Panc1 (cell line): ENCODE measurements at regions not wholly inside any gene's neighbourhood (a gene's known extent, or its start where the extent isn't known, plus 50 kb on each side); places are given as distances from the start of the nearest gene placed in this dataset.

ENCODE experiments used
- ATAC-seq: fragments of 200-7000 bp; cut with Tn5 transposase; 2 replicates; pipeline ENCODE4 v1.9.1; 2020; ENCODE audit warnings: mild to moderate bottlenecking, moderate library complexity
- BruUV-seq: library from RNA; stranded (reverse); fragments of 400-500 nt; replicated peaks from 2 replicates; lab custom pipeline; 2021; lab: Mats Ljungman, UMichigan
- CTCF ChIA-PET: fragments of 300-600 bp; sonication (Branson Sonifier 250); formaldehyde crosslinking; loops from one replicate; lab custom pipeline; 2022; ENCODE audit warnings: antibody characterized with exemption; lab: Charles Lee
- POLR2A ChIA-PET: fragments of 300-600 bp; sonication (Branson Sonifier 250); formaldehyde crosslinking; loops from one replicate; lab custom pipeline; 2022; ENCODE audit warnings: antibody characterized with exemption; lab: Charles Lee
- DNase-seq: peaks from one replicate; pipeline ENCODE4 v3.0.0-alpha.2; 2010; ENCODE audit warnings: low read depth, low spot score
- H3K27ac ChIP-seq: 2 replicates; pipeline ENCODE4 v1.5.1; 2011; ENCODE audit warnings: mild to moderate bottlenecking, low read length, inconsistent platforms
- H3K27me3 ChIP-seq: fragments of 200-500 bp; sonication (Bioruptor generic); 2 replicates; pipeline ENCODE4 v1.6.0; 2014; ENCODE audit warnings: low read length, inconsistent platforms; ENCODE audit not compliant: control insufficient read depth, insufficient read depth
- H3K36me3 ChIP-seq: fragments of 200-500 bp; sonication (Bioruptor generic); 2 replicates; pipeline ENCODE4 v1.5.1; 2014; ENCODE audit warnings: inconsistent platforms, mild to moderate bottlenecking, low read length, moderate library complexity; ENCODE audit not compliant: control insufficient read depth, insufficient read depth
- H3K4me1 ChIP-seq: 2 replicates; pipeline ENCODE4 v1.5.1; 2011; ENCODE audit warnings: inconsistent platforms, mild to moderate bottlenecking, low read length, moderate library complexity; ENCODE audit not compliant: control insufficient read depth, insufficient read depth
- H3K4me3 ChIP-seq, 2 experiments: 2 replicates each; pipeline ENCODE4 v1.5.1; 2011 to 2012; ENCODE audit warnings: low read depth in 2 of 2, low read length in 2 of 2, mild to moderate bottlenecking in 2 of 2, inconsistent platforms in 1 of 2, moderate library complexity in 1 of 2
- H3K9me3 ChIP-seq: fragments of 200-500 bp; sonication (Bioruptor generic); 2 replicates; pipeline ENCODE4 v1.5.1; 2014; ENCODE audit warnings: low read depth, mild to moderate bottlenecking, inconsistent platforms, low read length, moderate library complexity; ENCODE audit not compliant: control insufficient read depth, insufficient read depth
- CTCF ChIP-seq: fragments of 450-650 bp; IDR thresholded peaks from 2 replicates; pipeline ENCODE4 v1.5.1; 2017; ENCODE audit warnings: mild to moderate bottlenecking
- POLR2AphosphoS5 ChIP-seq: IDR thresholded peaks from 2 replicates; pipeline ENCODE4 v1.6.1; 2012; ENCODE audit warnings: mild to moderate bottlenecking, low read depth, low read length, moderate library complexity
- REST ChIP-seq, 2 experiments: IDR thresholded peaks; 2 replicates each; pipeline ENCODE4 v1.6.1; 2011 to 2012; ENCODE audit warnings: low read depth in 2 of 2, control low read depth in 1 of 2, low read length in 1 of 2, mild to moderate bottlenecking in 1 of 2, moderate library complexity in 1 of 2; ENCODE audit not compliant: insufficient read depth in 1 of 2
- SIN3A ChIP-seq: IDR thresholded peaks from 2 replicates; pipeline ENCODE4 v1.6.1; 2012; ENCODE audit warnings: low read depth, mild to moderate bottlenecking, low read length, moderate library complexity, borderline replicate concordance; ENCODE audit not compliant: insufficient read depth
- TCF7L2 ChIP-seq: IDR thresholded peaks from 2 replicates; pipeline ENCODE4 v1.6.1; 2011; ENCODE audit warnings: mild to moderate bottlenecking, low read depth, low read length, inconsistent platforms
- in situ Hi-C: cut with HindIII; loops from 2 replicates; pipeline ENCODE4 v1.10.0; 2016; ENCODE audit warnings: low sequenced_read_pairs, low pct_unique_long_range_greater_than_20kb
- intact Hi-C: fragments of 100-400 bp; cut with micrococcal nuclease; formaldehyde crosslinking; loops from one replicate; pipeline ENCODE4 v1.10.0; 2022; ENCODE audit not compliant: unreplicated experiment

GRCh38 chr11:128215238-128215882 is 372.0 kb downstream of the ETS1 start:
- Histone ChIP-seq H3K27me3 (no peaks in the 10 kb centered on the region), H3K4me3 (no peak overlapping the region), H3K9me3 (peaks cover 23% of the 10 kb centered on the region; the same call in 1 of the 2 replicates), H3K36me3 (no peaks in the 10 kb centered on the region), H3K4me1 (no peaks in the 10 kb centered on the region; the same call in 1 of the 2 replicates), H3K27ac (no peak overlapping the region)
- ChIA-PET CTCF (no interaction called here), POLR2A (no interaction called here)
- intact Hi-C loops = no loop called here
- in situ Hi-C loops = no loop called here
- no TSS peak for BruUV-seq
- ATAC-seq = no peak
- no peak for DNase-seq
- TF ChIP-seq TCF7L2 (no peak), REST (IDR thresholded peaks at IDR 0.05; ENCODE audit: insufficient read depth in 1 of 2, low read depth in 2 of 2, low read length in 1 of 2) (no peak), CTCF (no peak), SIN3A (no peak), POLR2AphosphoS5 (no peak)

GRCh38 chr11:128214263-128214662 is 373.1 kb downstream of the ETS1 start:
- in situ Hi-C loops = no loop called here
- DNase-seq (no peak), ATAC-seq (no peak)
- Histone ChIP-seq H3K27me3 (no peaks in the 10 kb centered on the region), H3K4me3 (no peak overlapping the region), H3K36me3 (no peaks in the 10 kb centered on the region), H3K27ac (no peak overlapping the region), H3K4me1 (peaks cover 5% of the 10 kb centered on the region; the same call in 1 of the 2 replicates), H3K9me3 (peaks cover 23% of the 10 kb centered on the region; the same call in 1 of the 2 replicates)
- CTCF ChIA-PET = no interaction called here
- TF ChIP-seq SIN3A (no peak), TCF7L2 (no peak), CTCF (no peak)
- BruUV-seq = no TSS peak
- intact Hi-C loops = no loop called here
- POLR2A ChIA-PET = interaction anchor here (1.0 kb wide), 1 partner anchor 107 kb away, joined by 3 read pairs; no protein-coding TSS in a partner anchor
